ENCODE measurements at regions not wholly inside any gene's neighbourhood (a gene's known extent, or its start where the extent isn't known, plus 50 kb on each side); places are given as distances from the start of the nearest gene placed in this dataset.

- no peak for TF ChIP-seq EZH2 (IDR thresholded peaks at IDR 0.05; ENCODE audit: borderline replicate concordance, low read depth, low read length, severe bottlenecking)
- no peak for TF ChIP-seq CTCF (IDR thresholded peaks at IDR 0.05; ENCODE audit: extremely low read depth in 1 of 2, insufficient read depth in 1 of 2, low read depth in 1 of 2, low read length in 2 of 2)
- no peak for TF ChIP-seq POLR2A (IDR thresholded peaks at IDR 0.05; ENCODE audit: low read depth, low read length)
These were observed 884.4 kb upstream of the CELF2 start for GRCh38 chr10:10133281-10133680.

All from endothelial cell of umbilical vein (primary cell).